ENCODE measurements at regions not wholly inside any gene's neighbourhood (a gene's known extent, or its start where the extent isn't known, plus 50 kb on each side); places are given as distances from the start of the nearest gene placed in this dataset.

DNA sequence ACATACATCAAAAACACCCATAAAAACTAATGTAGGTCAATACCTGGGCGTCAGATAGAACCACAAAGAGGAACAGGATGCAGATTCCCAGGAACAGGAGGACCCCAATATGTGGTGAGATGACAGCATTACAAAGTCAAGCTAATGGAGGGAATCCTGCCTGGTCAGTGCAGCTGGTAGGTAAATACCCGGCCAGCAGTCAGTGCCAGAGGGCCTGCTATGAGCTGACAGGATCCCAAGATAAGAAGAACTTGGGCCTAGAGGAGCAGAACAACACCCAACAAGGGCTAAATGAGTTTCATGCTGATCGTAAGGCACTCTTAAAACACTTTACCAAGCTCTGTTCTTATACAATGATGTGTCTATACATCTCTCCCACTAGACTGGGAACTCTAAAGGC lies 61.2 kb upstream of the KCNMB2 start:
- TF ChIP-seq, protein P1, sequence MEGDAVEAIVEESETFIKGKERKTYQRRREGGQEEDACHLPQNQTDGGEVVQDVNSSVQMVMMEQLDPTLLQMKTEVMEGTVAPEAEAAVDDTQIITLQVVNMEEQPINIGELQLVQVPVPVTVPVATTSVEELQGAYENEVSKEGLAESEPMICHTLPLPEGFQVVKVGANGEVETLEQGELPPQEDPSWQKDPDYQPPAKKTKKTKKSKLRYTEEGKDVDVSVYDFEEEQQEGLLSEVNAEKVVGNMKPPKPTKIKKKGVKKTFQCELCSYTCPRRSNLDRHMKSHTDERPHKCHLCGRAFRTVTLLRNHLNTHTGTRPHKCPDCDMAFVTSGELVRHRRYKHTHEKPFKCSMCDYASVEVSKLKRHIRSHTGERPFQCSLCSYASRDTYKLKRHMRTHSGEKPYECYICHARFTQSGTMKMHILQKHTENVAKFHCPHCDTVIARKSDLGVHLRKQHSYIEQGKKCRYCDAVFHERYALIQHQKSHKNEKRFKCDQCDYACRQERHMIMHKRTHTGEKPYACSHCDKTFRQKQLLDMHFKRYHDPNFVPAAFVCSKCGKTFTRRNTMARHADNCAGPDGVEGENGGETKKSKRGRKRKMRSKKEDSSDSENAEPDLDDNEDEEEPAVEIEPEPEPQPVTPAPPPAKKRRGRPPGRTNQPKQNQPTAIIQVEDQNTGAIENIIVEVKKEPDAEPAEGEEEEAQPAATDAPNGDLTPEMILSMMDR (IDR thresholded peaks at IDR 0.05): no peak
- Histone ChIP-seq H3K36me3 (no peaks in the 10 kb centered on the region), H3K4me1 (no peaks in the 10 kb centered on the region), H3K27me3 (no peaks in the 10 kb centered on the region), H3K4me3 (no peak overlapping the region), H3K9me3 (no peaks in the 10 kb centered on the region), H3K27ac (no peak overlapping the region)
- no peak for DNase-seq (ENCODE audit: low spot score in 2 of 2)
- intact Hi-C loops (cut with DNase I): no loop called here

DNA sequence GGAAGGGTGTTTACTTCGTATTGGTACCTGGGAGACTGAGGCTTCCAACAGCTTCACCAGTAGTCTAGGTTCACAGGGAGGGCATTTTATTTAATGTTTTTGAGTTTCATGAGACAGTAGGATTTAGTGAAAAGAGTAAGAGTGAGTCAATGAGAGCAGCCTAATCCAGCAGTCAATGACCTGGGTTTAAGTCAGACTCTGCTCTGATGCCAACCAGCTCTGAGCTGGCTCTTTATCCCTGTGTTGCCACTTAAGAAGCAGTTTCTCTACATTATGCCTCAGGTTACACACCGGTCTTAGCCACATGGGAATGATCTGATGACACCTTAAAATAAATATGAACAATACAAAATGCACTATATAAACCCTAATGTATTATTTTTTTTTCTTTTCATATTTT lies 59.4 kb upstream of the KCNMB2 start:
- TF ChIP-seq, protein P1 (IDR thresholded peaks at IDR 0.05): no peak
- no peaks in the 10 kb centered on the region for H3K27me3 ChIP-seq

DNA sequence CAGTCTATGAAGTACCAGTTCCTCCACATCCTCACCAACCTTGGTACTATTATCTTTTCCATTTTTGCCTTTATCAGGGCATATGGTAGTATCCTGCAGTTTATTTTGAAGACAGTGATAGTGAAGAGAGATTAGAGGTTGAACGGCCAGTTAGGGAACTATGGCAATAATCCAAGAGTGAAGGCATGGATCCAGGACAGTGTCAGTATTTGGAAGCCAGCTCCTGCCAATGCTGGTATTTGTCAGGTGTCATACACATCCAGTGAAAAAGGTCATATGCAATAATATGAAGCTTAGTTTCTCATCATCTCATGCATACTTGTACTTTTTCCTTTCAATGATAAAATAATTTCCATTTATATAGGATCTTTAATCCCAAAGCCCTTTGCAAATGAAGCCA lies 56.8 kb upstream of the KCNMB2 start:
- H3K4me1 ChIP-seq: no peaks in the 10 kb centered on the region
- H3K27me3 ChIP-seq: no peaks in the 10 kb centered on the region
- no peak overlapping the region for H3K4me3 ChIP-seq
- no peaks in the 10 kb centered on the region for H3K9me3 ChIP-seq
- TF ChIP-seq, protein P1 (IDR thresholded peaks at IDR 0.05): no peak
- H3K27ac ChIP-seq: no peak overlapping the region
- no peak for DNase-seq (ENCODE audit: low spot score in 2 of 2)
- intact Hi-C loops (cut with DNase I): no loop called here
- no peaks in the 10 kb centered on the region for H3K36me3 ChIP-seq

More for the DNA sequence above, 59.4 kb upstream of the KCNMB2 start:
- intact Hi-C loops (cut with DNase I): no loop called here
- Histone ChIP-seq H3K27ac (no peak overlapping the region), H3K4me3 (no peak overlapping the region), H3K36me3 (no peaks in the 10 kb centered on the region), H3K4me1 (no peaks in the 10 kb centered on the region), H3K9me3 (no peaks in the 10 kb centered on the region)
- no peak for DNase-seq (ENCODE audit: low spot score in 2 of 2)

DNA sequence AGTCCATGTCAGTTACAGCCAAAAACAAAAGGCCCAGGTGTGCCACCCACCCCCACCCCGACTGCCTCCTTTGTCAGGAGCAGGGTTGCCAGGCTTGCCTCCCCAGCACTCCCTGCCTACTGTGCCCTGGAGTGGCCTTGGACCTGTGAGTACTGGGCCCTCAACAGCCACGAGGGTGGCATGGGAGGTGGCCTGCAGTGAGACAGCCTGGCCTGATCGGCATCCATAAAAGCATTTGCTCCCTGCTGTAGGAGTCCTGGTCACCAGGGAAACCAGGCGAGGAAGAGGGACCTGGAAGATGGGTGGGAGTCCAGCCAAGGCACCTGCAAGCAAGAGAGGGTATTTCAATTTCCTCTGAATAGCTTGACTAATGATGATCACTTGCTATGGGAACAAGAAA lies 56.4 kb upstream of the KCNMB2 start:
- Histone ChIP-seq H3K4me1 (no peaks in the 10 kb centered on the region), H3K27ac (no peak overlapping the region), H3K36me3 (no peaks in the 10 kb centered on the region), H3K27me3 (no peaks in the 10 kb centered on the region), H3K4me3 (no peak overlapping the region), H3K9me3 (no peaks in the 10 kb centered on the region)
- TF ChIP-seq, protein P1 (IDR thresholded peaks at IDR 0.05): no peak
- DNase-seq (ENCODE audit: low spot score in 2 of 2): no peak
- intact Hi-C loops (cut with DNase I): no loop called here

DNA sequence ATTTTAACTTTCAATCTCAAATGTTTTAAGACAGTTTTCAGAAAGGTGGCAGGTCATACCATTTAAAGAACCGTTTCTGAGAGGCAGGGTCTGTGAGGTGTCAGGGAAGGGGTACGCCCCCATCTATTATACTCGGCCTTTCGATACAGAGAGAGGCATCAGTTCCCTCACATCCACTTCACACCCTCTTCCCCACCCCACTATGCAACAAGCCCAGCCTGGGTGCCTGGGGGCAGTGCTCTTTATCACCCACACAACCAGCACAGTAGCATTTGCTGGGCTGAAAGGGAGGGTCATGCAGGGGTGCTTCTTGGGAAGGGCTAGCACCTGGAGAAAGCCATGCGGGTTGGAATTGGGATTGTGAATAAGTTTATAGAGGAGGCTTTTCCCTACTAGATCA lies 56.0 kb upstream of the KCNMB2 start:
- TF ChIP-seq, protein P1 (IDR thresholded peaks at IDR 0.05): no peak
- no peaks in the 10 kb centered on the region for H3K9me3 ChIP-seq
- H3K4me3 ChIP-seq: no peak overlapping the region
- intact Hi-C loops (cut with DNase I): no loop called here
- H3K4me1 ChIP-seq: no peaks in the 10 kb centered on the region
- DNase-seq (ENCODE audit: low spot score in 2 of 2): no peak
- H3K36me3 ChIP-seq: no peaks in the 10 kb centered on the region
- no peak overlapping the region for H3K27ac ChIP-seq
- H3K27me3 ChIP-seq: no peaks in the 10 kb centered on the region

DNA sequence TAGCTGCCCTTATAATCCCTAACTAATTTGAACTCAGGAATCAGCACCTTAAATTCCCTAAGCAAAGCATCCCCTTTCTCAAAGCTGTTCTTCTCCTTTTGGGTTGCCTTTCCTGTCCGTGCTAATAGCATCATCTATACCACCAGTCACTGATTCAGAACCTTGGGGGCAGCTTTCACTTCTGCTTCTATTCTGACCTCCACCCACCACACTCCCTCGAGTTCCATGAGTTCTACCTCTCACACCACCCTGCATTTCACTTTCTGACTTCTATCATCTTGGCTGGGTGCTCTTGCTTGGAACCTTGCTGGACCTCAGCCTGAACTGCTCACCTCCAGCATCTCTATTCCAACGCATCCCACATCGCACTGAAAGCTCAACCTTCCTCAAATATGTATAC lies 55.4 kb upstream of the KCNMB2 start:
- TF ChIP-seq, protein P1 (IDR thresholded peaks at IDR 0.05): no peak
- intact Hi-C loops (cut with DNase I): no loop called here
- H3K27me3 ChIP-seq: no peaks in the 10 kb centered on the region
- DNase-seq (ENCODE audit: low spot score in 2 of 2): no peak
- H3K36me3 ChIP-seq: no peaks in the 10 kb centered on the region
- H3K27ac ChIP-seq: no peak overlapping the region
- no peak overlapping the region for H3K4me3 ChIP-seq
- H3K4me1 ChIP-seq: no peaks in the 10 kb centered on the region
- no peaks in the 10 kb centered on the region for H3K9me3 ChIP-seq

Measured in ascending aorta (tissue), 2 donors.